Ishikawa (cell line): ENCODE measurements at regions not wholly inside any gene's neighbourhood (a gene's known extent, or its start where the extent isn't known, plus 50 kb on each side); places are given as distances from the start of the nearest gene placed in this dataset.

Experiments
- CEBPB ChIP-seq: IDR thresholded peaks from 2 replicates; pipeline ENCODE4 v1.6.1; 2012
- CREB1 ChIP-seq: IDR thresholded peaks from 2 replicates; pipeline ENCODE4 v1.6.1; 2012; ENCODE audit warnings: low read depth
- EGR1 ChIP-seq: IDR thresholded peaks from 2 replicates; pipeline ENCODE4 v1.6.1; 2012
- EP300 ChIP-seq: IDR thresholded peaks from 2 replicates; pipeline ENCODE4 v1.6.1; 2012; ENCODE audit warnings: borderline replicate concordance
- FOXM1 ChIP-seq: IDR thresholded peaks from 2 replicates; pipeline ENCODE4 v1.6.1; 2012; ENCODE audit warnings: low read depth, borderline replicate concordance
- MAX ChIP-seq: IDR thresholded peaks from 2 replicates; pipeline ENCODE4 v1.6.1; 2012
- NFIC ChIP-seq: IDR thresholded peaks from 2 replicates; pipeline ENCODE4 v1.6.1; 2012
- RAD21 ChIP-seq: IDR thresholded peaks from 2 replicates; pipeline ENCODE4 v1.6.1; 2012; ENCODE audit warnings: low read depth
- REST ChIP-seq: IDR thresholded peaks from 2 replicates; pipeline ENCODE4 v1.6.1; 2012; ENCODE audit warnings: low read depth, mild to moderate bottlenecking
- TAF1 ChIP-seq: IDR thresholded peaks from 2 replicates; pipeline ENCODE4 v1.6.1; 2012; ENCODE audit warnings: low read depth, mild to moderate bottlenecking
- TCF12 ChIP-seq: IDR thresholded peaks from 2 replicates; pipeline ENCODE4 v1.6.1; 2012; ENCODE audit warnings: low read depth
- TEAD4 ChIP-seq: IDR thresholded peaks from 2 replicates; pipeline ENCODE4 v1.6.1; 2012
- USF1 ChIP-seq: IDR thresholded peaks from 2 replicates; pipeline ENCODE4 v1.6.1; 2012
- YY1 ChIP-seq: IDR thresholded peaks from 2 replicates; pipeline ENCODE4 v1.6.1; 2012; ENCODE audit warnings: low read depth
- ZBTB7A ChIP-seq: IDR thresholded peaks from 2 replicates; pipeline ENCODE4 v1.6.1; 2012; ENCODE audit warnings: low read depth

GRCh38 chr10:131419797-131420196 is 108.3 kb upstream of the TCERG1L start:
- TF ChIP-seq TCF12 (no peak), YY1 (no peak), USF1 (no peak), NFIC (no peak), MAX (no peak), EP300 (no peak), FOXM1 (no peak), TAF1 (no peak), REST (no peak), CEBPB (no peak), CREB1 (no peak), RAD21 (no peak), TEAD4 (no peak), ZBTB7A (no peak), EGR1 (no peak)

- TF ChIP-seq REST, result no peak
- no peak for TF ChIP-seq RAD21
- TF ChIP-seq EGR1, result no peak
- TF ChIP-seq ZBTB7A, result no peak
- TF ChIP-seq MAX, result no peak
- no peak for TF ChIP-seq TCF12
- no peak for TF ChIP-seq USF1
- no peak for TF ChIP-seq EP300
- TF ChIP-seq TAF1, result no peak
- TF ChIP-seq NFIC, result no peak
- TF ChIP-seq FOXM1, result no peak
- no peak for TF ChIP-seq CEBPB
- TF ChIP-seq TEAD4, result no peak
These were observed 109.3 kb upstream of the TCERG1L start for GRCh38 chr10:131420867-131421266.

GRCh38 chr10:131421381-131421780 is 109.9 kb upstream of the TCERG1L start:
- TF ChIP-seq ZBTB7A (no peak), RAD21 (no peak), TAF1 (no peak), EP300 (no peak), EGR1 (no peak), REST (no peak), USF1 (no peak), YY1 (no peak), CEBPB (no peak), MAX (no peak), CREB1 (no peak), TEAD4 (no peak), TCF12 (no peak), NFIC (no peak), FOXM1 (no peak)

- TF ChIP-seq NFIC (no peak), USF1 (no peak), CREB1 (no peak), REST (no peak), ZBTB7A (no peak), TAF1 (no peak), YY1 (no peak), CEBPB (no peak), EGR1 (no peak), MAX (no peak), EP300 (no peak), TCF12 (no peak), FOXM1 (no peak), RAD21 (no peak), TEAD4 (no peak)
These were observed 111.2 kb upstream of the TCERG1L start for GRCh38 chr10:131422731-131423130.
